ENCODE measurements at regions not wholly inside any gene's neighbourhood (a gene's known extent, or its start where the extent isn't known, plus 50 kb on each side); places are given as distances from the start of the nearest gene placed in this dataset.

GRCh38 chr9:89811356-89811755 lies 206.5 kb downstream of the GADD45G start:
- H3K9me3 Mint-ChIP-seq (ENCODE audit: unreplicated experiment): no peaks in the 10 kb centered on the region
- no peak for DNase-seq (ENCODE audit: low spot score)
- H3K36me3 Mint-ChIP-seq (ENCODE audit: low read depth, unreplicated experiment): no peaks in the 10 kb centered on the region
- TF ChIP-seq CTCF (IDR thresholded peaks at IDR 0.05; ENCODE audit: unreplicated experiment): no peak
- H3K4me3 Mint-ChIP-seq (ENCODE audit: unreplicated experiment): no peak overlapping the region
- H3K4me1 Mint-ChIP-seq (ENCODE audit: unreplicated experiment): peaks cover 39% of the 10 kb centered on the region
- no peak overlapping the region for H3K27ac Mint-ChIP-seq (ENCODE audit: unreplicated experiment)
- H3K27me3 Mint-ChIP-seq (ENCODE audit: unreplicated experiment): peaks cover 2% of the 10 kb centered on the region

DNA sequence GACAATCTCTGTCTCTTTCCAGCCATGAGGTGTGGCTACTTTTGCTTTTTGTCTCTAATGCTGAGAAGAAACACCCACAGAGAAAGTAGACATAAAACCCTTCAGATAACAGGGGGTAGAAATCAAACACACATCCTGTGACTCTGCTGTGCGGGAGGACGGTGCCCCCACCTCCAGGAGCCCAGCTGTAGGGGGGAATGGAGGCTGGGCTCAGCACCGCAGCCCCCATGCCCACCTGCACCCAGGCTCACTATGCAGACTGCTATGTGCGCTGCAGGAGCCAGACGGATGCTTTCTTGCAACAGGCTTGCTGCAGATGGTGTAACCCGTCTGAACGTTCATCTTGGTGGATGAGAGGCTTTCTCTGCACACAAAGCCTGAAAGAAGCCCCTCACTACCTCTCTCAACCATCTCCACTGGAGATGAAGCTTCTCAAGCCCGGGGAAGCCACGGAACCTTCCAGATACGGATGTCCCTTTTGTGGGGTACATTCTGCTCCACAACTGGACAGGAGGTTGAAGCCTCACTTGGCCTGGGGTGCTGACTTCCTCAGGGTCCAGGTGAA lies 207.2 kb downstream of the GADD45G start:
- H3K36me3 Mint-ChIP-seq (ENCODE audit: low read depth, unreplicated experiment): no peaks in the 10 kb centered on the region
- peaks cover 39% of the 10 kb centered on the region for H3K4me1 Mint-ChIP-seq (ENCODE audit: unreplicated experiment)
- H3K27ac Mint-ChIP-seq (ENCODE audit: unreplicated experiment): no peak overlapping the region
- DNase-seq (ENCODE audit: low spot score): no peak
- H3K9me3 Mint-ChIP-seq (ENCODE audit: unreplicated experiment): no peaks in the 10 kb centered on the region
- H3K27me3 Mint-ChIP-seq (ENCODE audit: unreplicated experiment): peaks cover 6% of the 10 kb centered on the region
- no peak overlapping the region for H3K4me3 Mint-ChIP-seq (ENCODE audit: unreplicated experiment)
- TF ChIP-seq CTCF (IDR thresholded peaks at IDR 0.05; ENCODE audit: unreplicated experiment): no peak

- no peak for DNase-seq (ENCODE audit: low spot score)
- TF ChIP-seq CTCF (IDR thresholded peaks at IDR 0.05; ENCODE audit: unreplicated experiment): no peak
- Mint-ChIP-seq H3K9me3 (ENCODE audit: unreplicated experiment) (no peaks in the 10 kb centered on the region), H3K4me3 (ENCODE audit: unreplicated experiment) (no peak overlapping the region), H3K27ac (ENCODE audit: unreplicated experiment) (no peak overlapping the region), H3K36me3 (ENCODE audit: low read depth, unreplicated experiment) (no peaks in the 10 kb centered on the region), H3K4me1 (ENCODE audit: unreplicated experiment) (peaks cover 44% of the 10 kb centered on the region), H3K27me3 (ENCODE audit: unreplicated experiment) (peaks cover 10% of the 10 kb centered on the region)
Observed at GRCh38 chr9:89812556-89813181, 207.9 kb downstream of the GADD45G start.

DNA sequence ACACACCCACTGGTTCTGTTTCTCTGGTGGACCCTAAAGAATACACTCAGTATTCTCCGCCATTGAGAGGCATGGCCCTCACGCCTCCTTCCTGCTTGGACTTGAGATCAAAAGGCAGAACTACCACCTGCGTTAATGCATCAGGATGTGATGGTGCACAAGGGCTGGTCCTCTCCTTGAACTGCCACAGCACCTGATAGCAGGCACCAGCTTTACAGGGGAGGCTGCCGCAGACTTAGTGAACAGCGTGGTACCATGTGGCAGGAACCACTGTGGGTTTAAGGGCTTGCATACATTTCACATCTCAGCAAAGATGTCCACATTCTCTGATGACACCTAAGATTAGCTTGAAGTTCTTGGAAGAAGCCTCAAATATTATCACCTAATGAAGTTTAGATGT lies 208.7 kb downstream of the GADD45G start:
- no peaks in the 10 kb centered on the region for H3K36me3 Mint-ChIP-seq (ENCODE audit: low read depth, unreplicated experiment)
- no peak for TF ChIP-seq CTCF (IDR thresholded peaks at IDR 0.05; ENCODE audit: unreplicated experiment)
- H3K9me3 Mint-ChIP-seq (ENCODE audit: unreplicated experiment): no peaks in the 10 kb centered on the region
- DNase-seq (ENCODE audit: low spot score): no peak
- no peak overlapping the region for H3K27ac Mint-ChIP-seq (ENCODE audit: unreplicated experiment)
- H3K27me3 Mint-ChIP-seq (ENCODE audit: unreplicated experiment): peaks cover 8% of the 10 kb centered on the region
- H3K4me3 Mint-ChIP-seq (ENCODE audit: unreplicated experiment): no peak overlapping the region
- peaks cover 38% of the 10 kb centered on the region for H3K4me1 Mint-ChIP-seq (ENCODE audit: unreplicated experiment)

GRCh38 chr9:89814340-89815040 lies 209.7 kb downstream of the GADD45G start:
- no peak overlapping the region for H3K4me3 Mint-ChIP-seq (ENCODE audit: unreplicated experiment)
- H3K27me3 Mint-ChIP-seq (ENCODE audit: unreplicated experiment): peaks cover 8% of the 10 kb centered on the region
- no peaks in the 10 kb centered on the region for H3K36me3 Mint-ChIP-seq (ENCODE audit: low read depth, unreplicated experiment)
- H3K9me3 Mint-ChIP-seq (ENCODE audit: unreplicated experiment): no peaks in the 10 kb centered on the region
- DNase-seq (ENCODE audit: low spot score): no peak
- no peak overlapping the region for H3K27ac Mint-ChIP-seq (ENCODE audit: unreplicated experiment)
- TF ChIP-seq CTCF (IDR thresholded peaks at IDR 0.05; ENCODE audit: unreplicated experiment): no peak
- H3K4me1 Mint-ChIP-seq (ENCODE audit: unreplicated experiment): peaks cover 30% of the 10 kb centered on the region

Measured in endothelial cell (in vitro differentiated cells).